ENCODE measurements at regions not wholly inside any gene's neighbourhood (a gene's known extent, or its start where the extent isn't known, plus 50 kb on each side); places are given as distances from the start of the nearest gene placed in this dataset.

DNA sequence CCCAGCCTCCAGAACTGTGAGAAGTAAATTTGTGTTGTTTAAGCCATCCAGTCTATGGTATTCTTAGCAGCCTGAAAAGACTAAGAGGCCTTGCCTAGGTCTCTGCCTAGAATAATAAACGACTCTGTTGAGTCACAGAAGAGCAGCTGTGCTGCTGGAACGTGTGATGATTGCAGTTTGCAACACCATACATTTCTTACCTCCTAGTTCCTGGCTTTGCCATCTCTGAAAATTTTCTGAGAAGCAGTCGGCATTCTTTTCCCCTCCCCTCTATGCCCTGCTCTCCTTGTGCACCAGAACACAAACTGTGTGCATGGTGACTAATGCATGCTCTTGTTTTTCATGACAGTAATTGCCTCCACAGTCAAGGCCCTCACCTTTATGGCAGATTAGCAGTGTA lies 301.3 kb downstream of the IL20RB start:
- no peaks in the 10 kb centered on the region for H3K9me3 ChIP-seq (ENCODE audit: insufficient read depth, low read length)
- no peak overlapping the region for H3K9ac ChIP-seq (ENCODE audit: low read length)
- H3K4me2 ChIP-seq (ENCODE audit: low read depth, low read length, poor library complexity, severe bottlenecking) = no peak overlapping the region
- no peak overlapping the region for H3K27ac ChIP-seq (ENCODE audit: low read depth, low read length)
- TF ChIP-seq EZH2phosphoT487 (conservative IDR thresholded peaks at IDR 0.05; ENCODE audit: low read length) = no peak
- TF ChIP-seq, protein P1, sequence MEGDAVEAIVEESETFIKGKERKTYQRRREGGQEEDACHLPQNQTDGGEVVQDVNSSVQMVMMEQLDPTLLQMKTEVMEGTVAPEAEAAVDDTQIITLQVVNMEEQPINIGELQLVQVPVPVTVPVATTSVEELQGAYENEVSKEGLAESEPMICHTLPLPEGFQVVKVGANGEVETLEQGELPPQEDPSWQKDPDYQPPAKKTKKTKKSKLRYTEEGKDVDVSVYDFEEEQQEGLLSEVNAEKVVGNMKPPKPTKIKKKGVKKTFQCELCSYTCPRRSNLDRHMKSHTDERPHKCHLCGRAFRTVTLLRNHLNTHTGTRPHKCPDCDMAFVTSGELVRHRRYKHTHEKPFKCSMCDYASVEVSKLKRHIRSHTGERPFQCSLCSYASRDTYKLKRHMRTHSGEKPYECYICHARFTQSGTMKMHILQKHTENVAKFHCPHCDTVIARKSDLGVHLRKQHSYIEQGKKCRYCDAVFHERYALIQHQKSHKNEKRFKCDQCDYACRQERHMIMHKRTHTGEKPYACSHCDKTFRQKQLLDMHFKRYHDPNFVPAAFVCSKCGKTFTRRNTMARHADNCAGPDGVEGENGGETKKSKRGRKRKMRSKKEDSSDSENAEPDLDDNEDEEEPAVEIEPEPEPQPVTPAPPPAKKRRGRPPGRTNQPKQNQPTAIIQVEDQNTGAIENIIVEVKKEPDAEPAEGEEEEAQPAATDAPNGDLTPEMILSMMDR (IDR thresholded peaks at IDR 0.05; ENCODE audit: insufficient read depth, low read length, poor library complexity, severe bottlenecking) = no peak
- no peak overlapping the region for H2AFZ ChIP-seq (ENCODE audit: low read depth, low read length, severe bottlenecking)
- H3K36me3 ChIP-seq (ENCODE audit: low read length) = no peaks in the 10 kb centered on the region
- H3K9me2 ChIP-seq (replicated peaks; ENCODE audit: insufficient read depth, low read length) = no peaks in the 10 kb centered on the region
- H4K20me1 ChIP-seq (ENCODE audit: low read depth, low read length) = no peaks in the 10 kb centered on the region
- H3K79me2 ChIP-seq (ENCODE audit: insufficient read depth, low read length) = no peaks in the 10 kb centered on the region
- H3K27me3 ChIP-seq (ENCODE audit: low read length) = no peaks in the 10 kb centered on the region
- H3F3A ChIP-seq (ENCODE audit: insufficient read depth) = no peaks in the 10 kb centered on the region
- H3K4me3 ChIP-seq (ENCODE audit: insufficient read depth, low read length, poor library complexity, severe bottlenecking) = no peak overlapping the region

DNA sequence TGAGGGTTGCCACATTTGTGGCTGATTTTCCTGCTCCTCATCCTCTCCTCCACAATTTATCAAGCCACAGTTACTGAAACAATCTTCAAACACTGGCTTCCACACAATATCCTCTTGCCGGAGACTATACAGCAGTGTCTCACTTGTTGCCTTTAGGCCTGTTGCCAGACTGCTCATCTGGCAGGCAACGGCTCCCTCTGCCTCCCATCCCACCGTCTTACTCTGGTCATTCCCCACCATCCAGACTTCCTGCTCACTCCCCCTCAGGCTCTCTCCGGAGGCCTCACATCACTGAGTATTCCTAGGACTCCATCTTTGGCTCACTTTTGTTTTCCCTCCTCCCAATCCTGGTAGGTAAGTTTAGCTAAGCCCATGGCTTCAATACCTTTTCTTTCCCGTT lies 301.9 kb downstream of the IL20RB start:
- Histone ChIP-seq H3F3A (ENCODE audit: insufficient read depth) (no peaks in the 10 kb centered on the region), H3K36me3 (ENCODE audit: low read length) (no peaks in the 10 kb centered on the region), H3K9me2 (replicated peaks; ENCODE audit: insufficient read depth, low read length) (no peaks in the 10 kb centered on the region), H3K9ac (ENCODE audit: low read length) (no peak overlapping the region), H3K79me2 (ENCODE audit: insufficient read depth, low read length) (no peaks in the 10 kb centered on the region), H4K20me1 (ENCODE audit: low read depth, low read length) (no peaks in the 10 kb centered on the region), H3K27me3 (ENCODE audit: low read length) (no peaks in the 10 kb centered on the region), H3K9me3 (ENCODE audit: insufficient read depth, low read length) (no peaks in the 10 kb centered on the region), H3K27ac (ENCODE audit: low read depth, low read length) (no peak overlapping the region), H3K4me3 (ENCODE audit: insufficient read depth, low read length, poor library complexity, severe bottlenecking) (no peak overlapping the region), H3K4me2 (ENCODE audit: low read depth, low read length, poor library complexity, severe bottlenecking) (no peak overlapping the region), H2AFZ (ENCODE audit: low read depth, low read length, severe bottlenecking) (no peak overlapping the region)
- TF ChIP-seq, protein P1 (IDR thresholded peaks at IDR 0.05; ENCODE audit: insufficient read depth, low read length, poor library complexity, severe bottlenecking) = no peak
- TF ChIP-seq EZH2phosphoT487 (conservative IDR thresholded peaks at IDR 0.05; ENCODE audit: low read length) = no peak

DNA sequence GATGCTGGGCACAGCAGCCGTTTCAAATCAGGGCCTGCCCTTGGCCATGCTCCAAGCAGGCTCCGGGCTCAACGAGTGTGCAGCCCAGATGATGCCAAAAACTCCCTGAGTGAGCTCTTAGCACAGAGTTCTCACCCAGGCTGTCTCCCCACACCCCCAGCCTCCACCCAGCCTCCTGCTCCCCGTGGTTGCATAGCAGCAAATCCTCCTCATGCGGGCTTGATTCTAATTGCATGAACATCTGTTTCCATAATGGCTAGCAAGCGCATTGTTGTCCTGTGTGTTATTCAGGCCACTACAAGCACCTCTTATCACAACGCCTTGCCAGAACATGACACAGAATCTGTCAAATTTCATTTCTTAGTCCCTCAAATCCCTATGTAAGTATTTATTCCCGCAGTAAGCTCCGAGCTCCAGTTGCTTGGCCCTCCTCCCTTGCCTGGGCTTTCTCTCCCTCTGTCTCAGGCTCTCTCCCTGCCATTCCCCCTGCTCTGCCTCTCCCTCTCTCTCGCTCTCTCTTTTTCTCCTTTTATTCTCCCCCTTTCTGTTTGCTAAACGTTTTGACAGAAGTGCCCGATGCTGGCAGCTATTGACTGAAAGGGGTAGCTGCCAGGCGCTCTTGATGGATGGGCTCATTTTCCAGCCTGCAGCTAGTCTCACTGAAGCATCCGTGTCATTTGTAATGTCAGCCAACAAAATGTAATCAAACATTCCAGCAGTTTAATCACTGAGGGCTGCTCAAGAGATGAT lies 306.5 kb downstream of the IL20RB start:
- Histone ChIP-seq H3K4me2 (ENCODE audit: low read depth, low read length, poor library complexity, severe bottlenecking) (no peak overlapping the region), H3F3A (ENCODE audit: insufficient read depth) (no peaks in the 10 kb centered on the region), H3K4me3 (ENCODE audit: insufficient read depth, low read length, poor library complexity, severe bottlenecking) (no peak overlapping the region), H3K27ac (ENCODE audit: low read depth, low read length) (no peak overlapping the region), H3K36me3 (ENCODE audit: low read length) (no peaks in the 10 kb centered on the region), H3K79me2 (ENCODE audit: insufficient read depth, low read length) (no peaks in the 10 kb centered on the region), H3K9me2 (replicated peaks; ENCODE audit: insufficient read depth, low read length) (no peaks in the 10 kb centered on the region), H4K20me1 (ENCODE audit: low read depth, low read length) (no peaks in the 10 kb centered on the region), H3K9me3 (ENCODE audit: insufficient read depth, low read length) (no peaks in the 10 kb centered on the region), H2AFZ (ENCODE audit: low read depth, low read length, severe bottlenecking) (no peak overlapping the region), H3K27me3 (ENCODE audit: low read length) (no peaks in the 10 kb centered on the region), H3K9ac (ENCODE audit: low read length) (no peak overlapping the region)
- TF ChIP-seq, protein P1 (IDR thresholded peaks at IDR 0.05; ENCODE audit: insufficient read depth, low read length, poor library complexity, severe bottlenecking) = no peak
- TF ChIP-seq EZH2phosphoT487 (conservative IDR thresholded peaks at IDR 0.05; ENCODE audit: low read length) = no peak

Data from SU-DHL-6 (cell line).